ENCODE measurements at regions not wholly inside any gene's neighbourhood (a gene's known extent, or its start where the extent isn't known, plus 50 kb on each side); places are given as distances from the start of the nearest gene placed in this dataset.

- POLR2A ChIA-PET (ENCODE audit: low non-redundant PET): no interaction called here
- no TSS peak for BruUV-seq (replicated peaks)
- TF ChIP-seq EZH2 (IDR thresholded peaks at IDR 0.05; ENCODE audit: borderline replicate concordance, low read depth, low read length, poor library complexity, severe bottlenecking): no peak
- no peak for TF ChIP-seq CTCF (conservative IDR thresholded peaks at IDR 0.05; ENCODE audit: low read depth, low read length)
Measured at GRCh38 chr1:230517326-230517725, 91.2 kb upstream of the PGBD5 start.

GRCh38 chr1:230516889-230517288, 90.8 kb upstream of the PGBD5 start:
- no peaks in the 10 kb centered on the region for H3K4me1 ChIP-seq (ENCODE audit: insufficient read depth, low read length, poor library complexity, severe bottlenecking)
- no peak for DNase-seq (ENCODE audit: low spot score)
- H3K36me3 ChIP-seq (ENCODE audit: insufficient read depth, low read length, poor library complexity, severe bottlenecking): no peaks in the 10 kb centered on the region
- peaks cover 6% of the 10 kb centered on the region for H3K27me3 ChIP-seq (replicated peaks; ENCODE audit: insufficient read depth, low read depth, low read length, poor library complexity)
- no peaks in the 10 kb centered on the region for H3K9me3 ChIP-seq (ENCODE audit: low read depth, low read length, poor library complexity, severe bottlenecking)
- no TSS peak for BruUV-seq (replicated peaks)
- H3K27ac ChIP-seq (ENCODE audit: low read depth, low read length, poor library complexity, severe bottlenecking): no peak overlapping the region
- intact Hi-C loops (cut with micrococcal nuclease; ENCODE audit: unreplicated experiment): no loop called here
- no peak overlapping the region for H3K4me3 ChIP-seq (ENCODE audit: low read depth, low read length, poor library complexity, severe bottlenecking)
- ChIA-PET CTCF (no interaction called here), POLR2A (ENCODE audit: low non-redundant PET) (no interaction called here)
- TF ChIP-seq CTCF (conservative IDR thresholded peaks at IDR 0.05; ENCODE audit: low read depth, low read length) (no peak), EZH2 (IDR thresholded peaks at IDR 0.05; ENCODE audit: borderline replicate concordance, low read depth, low read length, poor library complexity, severe bottlenecking) (no peak)

More at GRCh38 chr1:230517326-230517725, 91.2 kb upstream of the PGBD5 start:
- no peaks in the 10 kb centered on the region for H3K36me3 ChIP-seq (ENCODE audit: insufficient read depth, low read length, poor library complexity, severe bottlenecking)
- DNase-seq (ENCODE audit: low spot score): no peak
- H3K4me1 ChIP-seq (ENCODE audit: insufficient read depth, low read length, poor library complexity, severe bottlenecking): no peaks in the 10 kb centered on the region
- CTCF ChIA-PET: no interaction called here
- peaks cover 6% of the 10 kb centered on the region for H3K27me3 ChIP-seq (replicated peaks; ENCODE audit: insufficient read depth, low read depth, low read length, poor library complexity)
- intact Hi-C loops (cut with micrococcal nuclease; ENCODE audit: unreplicated experiment): no loop called here
- no peak overlapping the region for H3K27ac ChIP-seq (ENCODE audit: low read depth, low read length, poor library complexity, severe bottlenecking)
- no peak overlapping the region for H3K4me3 ChIP-seq (ENCODE audit: low read depth, low read length, poor library complexity, severe bottlenecking)
- H3K9me3 ChIP-seq (ENCODE audit: low read depth, low read length, poor library complexity, severe bottlenecking): no peaks in the 10 kb centered on the region

DNA sequence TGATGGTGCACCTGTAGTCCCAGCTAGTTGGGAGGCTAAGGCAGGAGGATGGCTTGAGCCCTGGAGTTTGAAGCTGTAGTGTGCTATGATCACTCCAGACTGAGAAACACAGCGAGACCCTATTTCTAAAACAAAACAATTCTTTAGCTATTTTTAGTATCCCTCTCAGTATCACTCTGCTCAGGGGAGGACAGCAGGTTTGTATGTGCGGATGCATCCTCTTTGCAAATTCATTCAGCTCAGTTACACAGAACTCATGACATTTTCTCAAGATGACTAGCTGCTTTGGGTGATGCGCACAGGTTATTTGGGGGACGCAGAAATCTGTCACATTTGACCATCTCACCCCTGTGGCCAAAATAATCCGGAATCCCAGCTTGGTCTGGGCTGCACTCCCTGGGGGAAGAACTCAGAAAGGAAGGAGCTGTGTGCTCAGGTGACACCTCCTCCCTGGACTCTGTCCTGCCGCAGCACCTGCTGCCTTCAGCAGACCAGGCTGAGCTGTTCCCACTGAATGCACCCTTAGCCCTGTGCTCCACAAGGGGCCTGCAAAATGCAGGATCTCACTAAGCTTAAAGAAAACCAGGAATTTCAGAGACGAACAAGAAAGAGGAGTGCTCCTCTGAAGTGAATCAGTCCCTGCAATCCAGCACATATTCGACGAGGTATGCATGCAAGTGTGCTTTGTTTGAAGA, 89.5 kb upstream of the PGBD5 start:
- ChIA-PET POLR2A (ENCODE audit: low non-redundant PET) (no interaction called here), CTCF (no interaction called here)
- H3K4me3 ChIP-seq (ENCODE audit: low read depth, low read length, poor library complexity, severe bottlenecking): no peak overlapping the region
- TF ChIP-seq EZH2 (IDR thresholded peaks at IDR 0.05; ENCODE audit: borderline replicate concordance, low read depth, low read length, poor library complexity, severe bottlenecking) (no peak), CTCF (conservative IDR thresholded peaks at IDR 0.05; ENCODE audit: low read depth, low read length) (no peak)
- H3K36me3 ChIP-seq (ENCODE audit: insufficient read depth, low read length, poor library complexity, severe bottlenecking): no peaks in the 10 kb centered on the region
- no TSS peak for BruUV-seq (replicated peaks)
- intact Hi-C loops (cut with micrococcal nuclease; ENCODE audit: unreplicated experiment): no loop called here
- peaks cover 6% of the 10 kb centered on the region for H3K27me3 ChIP-seq (replicated peaks; ENCODE audit: insufficient read depth, low read depth, low read length, poor library complexity)
- no peak for DNase-seq (ENCODE audit: low spot score)
- no peaks in the 10 kb centered on the region for H3K4me1 ChIP-seq (ENCODE audit: insufficient read depth, low read length, poor library complexity, severe bottlenecking)
- no peak overlapping the region for H3K27ac ChIP-seq (ENCODE audit: low read depth, low read length, poor library complexity, severe bottlenecking)
- no peaks in the 10 kb centered on the region for H3K9me3 ChIP-seq (ENCODE audit: low read depth, low read length, poor library complexity, severe bottlenecking)

Data from A673 (cell line).